ENCODE measurements at regions not wholly inside any gene's neighbourhood (a gene's known extent, or its start where the extent isn't known, plus 50 kb on each side); places are given as distances from the start of the nearest gene placed in this dataset.
A peak's percentile ranks its signal among the peaks of the same experiment; 100 is the strongest.

DNA sequence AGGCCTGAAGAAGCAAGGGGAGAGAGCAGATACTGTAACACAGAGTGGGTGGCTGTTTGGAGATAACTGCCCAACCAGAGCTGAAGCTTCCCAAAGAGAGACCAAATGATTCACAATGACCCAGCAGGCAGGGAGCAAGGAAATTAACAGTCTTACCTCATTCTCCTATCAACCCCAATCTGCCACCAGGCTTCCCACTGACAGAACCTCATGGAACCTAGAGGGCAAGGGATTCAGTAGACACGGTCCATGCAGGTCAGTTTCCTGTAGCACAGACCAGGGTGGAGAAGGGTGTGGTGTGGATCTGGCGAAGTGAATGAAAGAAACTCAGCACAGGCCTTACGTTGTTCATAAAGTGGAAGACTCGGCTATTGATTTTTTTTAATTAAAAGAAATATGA is 60.7 kb upstream of the ALB start:
- peaks cover 6 to 7% of the 10 kb centered on the region in 2 experiments; a peak in 4 of 5 replicates for H3K9me3 Mint-ChIP-seq
- Histone ChIP-seq H3K27ac (ENCODE audit: insufficient read length, low read depth, low read length) (no peak overlapping the region), H3K4me2 (ENCODE audit: insufficient read depth, insufficient read length, low read length) (no peak overlapping the region), H2BK15ac (ENCODE audit: low read depth, low read length) (no peak overlapping the region), H4K5ac (ENCODE audit: insufficient read length, low read depth, low read length) (no peak overlapping the region), H2BK20ac (ENCODE audit: low read depth, low read length, poor library complexity, severe bottlenecking) (no peak overlapping the region), H3K4ac (ENCODE audit: low read depth, low read length) (no peak overlapping the region), H2BK120ac (ENCODE audit: low read depth, low read length, poor library complexity, severe bottlenecking) (no peak overlapping the region), H3K18ac (ENCODE audit: insufficient read length, low read depth, low read length) (no peak overlapping the region), H3T11ph (ENCODE audit: low read length) (no peak overlapping the region), H2AK5ac (ENCODE audit: insufficient read length, low read length) (no peak overlapping the region), H3K9ac (ENCODE audit: extremely low read depth, insufficient read length, low read length) (no peak overlapping the region), H3K79me2 (ENCODE audit: insufficient read depth, low read length) (no peaks in the 10 kb centered on the region), H4K8ac (replicated peaks; ENCODE audit: insufficient read length, low read depth, low read length) (no peak overlapping the region), H3K23me2 (ENCODE audit: insufficient read length, low read depth, low read length, poor library complexity, severe bottlenecking) (no peaks in the 10 kb centered on the region), H4K20me1 (ENCODE audit: control insufficient read depth, insufficient read depth, insufficient read length) (no peaks in the 10 kb centered on the region), H3K4me1 (ENCODE audit: insufficient read depth, low read length) (no peaks in the 10 kb centered on the region; the same call in 1 of the 2 replicates), H3K9me3 (ENCODE audit: control insufficient read depth, low read depth, low read length) (no peaks in the 10 kb centered on the region), H4K91ac (ENCODE audit: insufficient read length, low read depth, low read length) (no peak overlapping the region), H3K27me3 (ENCODE audit: insufficient read depth, low read length) (no peaks in the 10 kb centered on the region), H3K14ac (ENCODE audit: insufficient read depth, low read length) (no peak overlapping the region), H2BK12ac (ENCODE audit: insufficient read length, low read depth, low read length) (no peak overlapping the region), H3K23ac (ENCODE audit: insufficient read length, low read depth, low read length) (no peak overlapping the region), H3K79me1 (ENCODE audit: insufficient read depth, low read depth, low read length, poor library complexity, severe bottlenecking) (no peaks in the 10 kb centered on the region), H3K56ac (ENCODE audit: insufficient read length, low read depth, low read length) (no peak overlapping the region), H2BK5ac (ENCODE audit: insufficient read length, low read length) (no peak overlapping the region), H2AFZ (ENCODE audit: low read length) (no peak overlapping the region)
- peaks cover 2 to 7% (median 5%) of the 10 kb centered on the region in 3 experiments for H3K36me3 Mint-ChIP-seq (ENCODE audit: insufficient read depth in 1 of 3, low read depth in 3 of 3)
- H3K27me3 Mint-ChIP-seq (ENCODE audit: low read depth), result no peaks in the 10 kb centered on the region
- no peak for DNase-seq
- H3K4me1 Mint-ChIP-seq, result peaks cover 12 to 20% of the 10 kb centered on the region in 2 experiments
- peak overlapping the region; percentile 31 to 58 (median 48); a peak in 3 of 7 replicates for H3K27ac Mint-ChIP-seq
- no peak for TF ChIP-seq CTCF (conservative IDR thresholded peaks at IDR 0.05)
- WGBS (ENCODE audit: extremely low coverage, insufficient read length, low lambda C conversion rate), result no CpG with 5 or more reads among the region's 4 CpGs
- no peak overlapping the region for H3K4me3 Mint-ChIP-seq
